IMR-90 (cell line): ENCODE measurements at regions not wholly inside any gene's neighbourhood (a gene's known extent, or its start where the extent isn't known, plus 50 kb on each side); places are given as distances from the start of the nearest gene placed in this dataset.
"Not testable (repeated sequence)": the region's sequence is repeated elsewhere in the genome, so short reads cannot be mapped to it uniquely, and the experiment has no call there.

Source experiments
- ATAC-seq: fragments of 200-7000 bp; cut with Tn5 transposase; 2 replicates; pipeline ENCODE4 v1.9.1; 2020; ENCODE audit warnings: low read depth, mild to moderate bottlenecking, moderate library complexity
- BruUV-seq: library from RNA; stranded (reverse); fragments of 400-500 nt; replicated peaks from 2 replicates; lab custom pipeline; 2021; lab: Mats Ljungman, UMichigan
- CTCF ChIA-PET: fragments of 300-600 bp; formaldehyde crosslinking; extraction: SDS; loops from one replicate; lab custom pipeline; 2021; ENCODE audit warnings: antibody characterized with exemption; lab: Yijun Ruan, JAX
- POLR2A ChIA-PET: fragments of 300-600 bp; sonication (Branson Sonifier 250); formaldehyde crosslinking; loops from one replicate; lab custom pipeline; 2022; ENCODE audit warnings: antibody characterized with exemption; ENCODE audit not compliant: unreplicated experiment; lab: Charles Lee
- DNase-seq: peaks from one replicate; pipeline ENCODE4 v3.0.0; 2013
- H2AFZ ChIP-seq: replicated peaks from 2 replicates; pipeline ENCODE3; 2013; ENCODE audit warnings: low read length, mild to moderate bottlenecking; ENCODE audit not compliant: poor library complexity
- H2AK5ac ChIP-seq: 2 replicates; pipeline ENCODE4 v1.6.1; 2013; ENCODE audit warnings: low read depth, low read length, inconsistent platforms
- H2AK9ac ChIP-seq: replicated peaks from 2 replicates; pipeline ENCODE3; 2013; ENCODE audit warnings: mild to moderate bottlenecking, low read depth, low read length, moderate library complexity; ENCODE audit not compliant: poor library complexity
- H2BK120ac ChIP-seq: 2 replicates; pipeline ENCODE4 v1.6.1; 2013; ENCODE audit warnings: low read depth, low read length, inconsistent platforms
- H2BK15ac ChIP-seq: 3 replicates; pipeline ENCODE4 v1.6.1; 2013; ENCODE audit warnings: low read depth, low read length, inconsistent platforms
- H2BK20ac ChIP-seq: 2 replicates; pipeline ENCODE4 v1.6.1; 2013; ENCODE audit warnings: low read depth, mild to moderate bottlenecking, inconsistent platforms, low read length, moderate library complexity
- H2BK5ac ChIP-seq: 2 replicates; pipeline ENCODE4 v1.6.1; 2013; ENCODE audit warnings: mild to moderate bottlenecking, low read depth, low read length, inconsistent platforms; ENCODE audit not compliant: poor library complexity, severe bottlenecking
- H3K14ac ChIP-seq: replicated peaks from 2 replicates; pipeline ENCODE4 v1.6.1; 2013; ENCODE audit warnings: low read depth, low read length, inconsistent platforms
- H3K18ac ChIP-seq: 2 replicates; pipeline ENCODE4 v1.6.1; 2013; ENCODE audit warnings: low read depth, low read length, control low read depth
- H3K23ac ChIP-seq: 2 replicates; pipeline ENCODE4 v1.6.1; 2013; ENCODE audit warnings: low read depth, low read length, inconsistent platforms
- H3K27ac ChIP-seq: 2 replicates; pipeline ENCODE4 v1.5.1; 2013; ENCODE audit warnings: mild to moderate bottlenecking, control low read depth, low read length; ENCODE audit not compliant: insufficient read depth
- H3K27me3 ChIP-seq: 2 replicates; pipeline ENCODE4 v1.6.1; 2013; ENCODE audit warnings: low read length; ENCODE audit not compliant: control insufficient read depth, insufficient read depth
- H3K36me3 ChIP-seq: 2 replicates; pipeline ENCODE4 v1.6.1; 2013; ENCODE audit warnings: low read length, mixed read lengths; ENCODE audit not compliant: control insufficient read depth, insufficient read depth
- H3K4ac ChIP-seq: 2 replicates; pipeline ENCODE4 v1.6.1; 2013; ENCODE audit warnings: low read depth, low read length, inconsistent platforms
- H3K4me1 ChIP-seq: 2 replicates; pipeline ENCODE4 v1.6.1; 2013; ENCODE audit warnings: low read length, mixed read lengths; ENCODE audit not compliant: control insufficient read depth, insufficient read depth
- H3K4me2 ChIP-seq: 2 replicates; pipeline ENCODE4 v1.6.1; 2013; ENCODE audit warnings: low read depth, mild to moderate bottlenecking, control low read depth, low read length, moderate library complexity
- H3K4me3 ChIP-seq: 2 replicates; pipeline ENCODE4 v1.5.1; 2013; ENCODE audit warnings: low read depth, mild to moderate bottlenecking, control low read depth, low read length, moderate library complexity; ENCODE audit not compliant: insufficient read depth
- H3K56ac ChIP-seq: 2 replicates; pipeline ENCODE4 v1.6.1; 2013; ENCODE audit warnings: low read length, inconsistent platforms; ENCODE audit not compliant: insufficient read depth; ENCODE audit errors: extremely low read depth
- H3K79me1 ChIP-seq, 2 experiments: 2 replicates each; pipeline ENCODE4 v1.6.1; 2013; ENCODE audit warnings: low read length in 2 of 2, inconsistent platforms in 1 of 2, low read depth in 1 of 2
- H3K9ac ChIP-seq: 2 replicates; pipeline ENCODE4 v1.6.1; 2013; ENCODE audit warnings: low read depth, low read length, control low read depth
- H3K9me1 ChIP-seq: 2 replicates; pipeline ENCODE4 v1.6.1; 2013; ENCODE audit warnings: low read length, inconsistent platforms; ENCODE audit not compliant: insufficient read depth
- H3K9me3 ChIP-seq: 2 replicates; pipeline ENCODE4 v1.6.1; 2013; ENCODE audit warnings: low read length; ENCODE audit not compliant: control insufficient read depth, insufficient read depth
- H4K20me1 ChIP-seq: 2 replicates; pipeline ENCODE4 v1.6.1; 2013; ENCODE audit warnings: low read length, inconsistent platforms; ENCODE audit not compliant: insufficient read depth
- H4K5ac ChIP-seq: 2 replicates; pipeline ENCODE4 v1.6.1; 2013; ENCODE audit warnings: mild to moderate bottlenecking, low read depth, low read length, control low read depth
- H4K8ac ChIP-seq, 2 experiments: 2 replicates each; pipeline ENCODE4 v1.6.1; 2013; ENCODE audit warnings: low read depth in 2 of 2, low read length in 2 of 2, control low read depth in 1 of 2, inconsistent platforms in 1 of 2
- H4K91ac ChIP-seq: 2 replicates; pipeline ENCODE4 v1.6.1; 2013; ENCODE audit warnings: low read depth, low read length, inconsistent platforms; ENCODE audit not compliant: insufficient read depth
- BHLHE40 ChIP-seq: fragments of 150-350 bp; IDR thresholded peaks from 2 replicates; pipeline ENCODE4 v1.6.1; 2016; ENCODE audit warnings: mild to moderate bottlenecking, low read depth, low read length
- CHD1 ChIP-seq: IDR thresholded peaks from 2 replicates; pipeline ENCODE4 v1.6.1; 2012; ENCODE audit warnings: low read depth, low read length, improper control_type of control experiment
- NFE2L2 ChIP-seq: fragments of 150-350 bp; IDR thresholded peaks from 2 replicates; pipeline ENCODE4 v1.6.1; 2016; ENCODE audit warnings: low read depth, mild to moderate bottlenecking, low read length
- WGBS, 2 experiments: methylation state at CpG; one replicate each; pipeline versions ENCODE4 v1.1.5 to v1.1.7; 2013; ENCODE audit warnings: missing lambda C conversion rate in 2 of 2; ENCODE audit not compliant: insufficient read length in 1 of 2; ENCODE audit errors: extremely low coverage in 2 of 2; 5-methylcytosine and 5-hydroxymethylcytosine counted together
- dilution Hi-C: fragments of 300-500 bp; cut with HindIII; formaldehyde crosslinking; loops from one replicate; pipeline ENCODE4 v1.14.3; 2018; ENCODE audit warnings: low sequenced_read_pairs; ENCODE audit not compliant: unreplicated experiment
- in situ Hi-C: fragments of 300-500 bp; cut with MboI; formaldehyde crosslinking; loops from 3 replicates; pipeline ENCODE4 v1.14.3; 2019; ENCODE audit warnings: low sequenced_read_pairs, inconsistent platforms, mixed read lengths
- intact Hi-C: fragments of 100-400 bp; cut with micrococcal nuclease; formaldehyde crosslinking; loops from 2 replicates; pipeline ENCODE4 v1.10.0; 2022

DNA sequence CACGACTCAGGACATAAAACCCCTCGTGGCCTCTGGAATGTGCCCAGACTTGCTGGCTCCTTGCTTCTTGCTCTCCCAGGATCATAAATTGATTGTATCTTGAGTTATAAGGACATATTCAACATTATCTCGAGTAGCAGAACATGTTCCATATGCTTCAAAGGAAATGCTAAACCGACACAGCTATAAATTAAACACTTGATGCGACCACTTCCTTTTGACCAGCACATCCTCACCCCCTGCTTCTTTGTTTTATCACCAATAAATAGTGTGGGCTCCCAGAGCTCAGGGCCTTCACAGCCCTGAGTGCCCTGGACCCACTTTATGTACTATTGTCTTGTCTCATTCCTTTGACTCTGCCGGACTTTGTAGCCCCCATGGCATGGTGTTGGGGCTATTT, 157.0 kb upstream of the PABPC3 start:
- no peak overlapping the region for H3K14ac ChIP-seq
- no peak overlapping the region for H2BK20ac ChIP-seq
- H3K9ac ChIP-seq = no peak overlapping the region
- no peaks in the 10 kb centered on the region for H3K9me1 ChIP-seq
- H3K4ac ChIP-seq = no peak overlapping the region
- H3K9me3 ChIP-seq = no peaks in the 10 kb centered on the region
- no peak overlapping the region for H2BK120ac ChIP-seq
- no peaks in the 10 kb centered on the region for H4K20me1 ChIP-seq
- no peaks in the 10 kb centered on the region for H3K4me1 ChIP-seq
- H3K23ac ChIP-seq = no peak overlapping the region
- no peaks in the 10 kb centered on the region for H3K79me1 ChIP-seq
- no peak overlapping the region for H3K18ac ChIP-seq
- no peak for DNase-seq
- H2AFZ ChIP-seq = no peak overlapping the region
- in situ Hi-C loops (no loop called here), dilution Hi-C loops (no loop called here), intact Hi-C loops (loop anchor here (10.0 kb wide), 1 partner anchor 184 kb away; no protein-coding TSS in a partner anchor)
- no peak overlapping the region for H4K8ac ChIP-seq
- peaks cover 2% of the 10 kb centered on the region for H3K27me3 ChIP-seq
- no peak for TF ChIP-seq NFE2L2
- no peak for TF ChIP-seq CHD1
- no peak for TF ChIP-seq BHLHE40
- no peak for ATAC-seq
- H4K91ac ChIP-seq = no peak overlapping the region
- H2BK15ac ChIP-seq = no peak overlapping the region
- POLR2A ChIA-PET = no interaction called here
- CTCF ChIA-PET = no interaction called here
- no peak overlapping the region for H4K5ac ChIP-seq
- no peak overlapping the region for H3K4me3 ChIP-seq
- H2BK5ac ChIP-seq = no peak overlapping the region
- no TSS peak for BruUV-seq
- H3K4me2 ChIP-seq = no peak overlapping the region
- H2AK9ac ChIP-seq = no peak overlapping the region
- no peaks in the 10 kb centered on the region for H3K36me3 ChIP-seq
- H2AK5ac ChIP-seq = no peak overlapping the region
- 20% methylated on average over 1 of the region's 6 CpGs; no CpG with 5 or more reads in 1 of the 2 experiments for WGBS, 2 experiments
- no peak overlapping the region for H3K27ac ChIP-seq
- no peak overlapping the region for H3K56ac ChIP-seq

GRCh38 chr13:24941023-24941713, 154.8 kb upstream of the PABPC3 start:
- no CpG with 5 or more reads among the region's 11 CpGs for WGBS, 2 experiments
- DNase-seq, H2BK15ac ChIP-seq, H4K5ac ChIP-seq, H3K27me3 ChIP-seq, H3K4ac ChIP-seq, CTCF ChIA-PET, dilution Hi-C loops, in situ Hi-C loops, H4K20me1 ChIP-seq, H2BK120ac ChIP-seq, ATAC-seq, H2AFZ ChIP-seq, H3K4me3 ChIP-seq, H2AK5ac ChIP-seq, H2AK9ac ChIP-seq, H2BK5ac ChIP-seq, H3K18ac ChIP-seq, H3K79me1 ChIP-seq, H2BK20ac ChIP-seq, H3K23ac ChIP-seq, H3K14ac ChIP-seq, BruUV-seq, H3K9me1 ChIP-seq, H3K27ac ChIP-seq, intact Hi-C loops, H4K91ac ChIP-seq, H3K4me1 ChIP-seq, H3K4me2 ChIP-seq, H3K36me3 ChIP-seq, H3K9ac ChIP-seq, H3K56ac ChIP-seq, H3K9me3 ChIP-seq, POLR2A ChIA-PET, H4K8ac ChIP-seq: not testable (repeated sequence)
